ENCODE measurements at regions not wholly inside any gene's neighbourhood (a gene's known extent, or its start where the extent isn't known, plus 50 kb on each side); places are given as distances from the start of the nearest gene placed in this dataset.

GRCh38 chr2:139905624-139906023 lies 1125.4 kb upstream of the NXPH2 start:
- H3K9me1 ChIP-seq (ENCODE audit: control insufficient read depth, extremely low read depth, insufficient read depth, low read length) = no peaks in the 10 kb centered on the region
- H3K27ac ChIP-seq (ENCODE audit: control insufficient read depth, insufficient read depth, low read length) = no peak overlapping the region
- H3K4me3 ChIP-seq (ENCODE audit: control insufficient read depth in 2 of 3, extremely low read depth in 1 of 3, insufficient read depth in 2 of 3, low read depth in 1 of 3, low read length in 3 of 3) = no peak overlapping the region
- TF ChIP-seq EZH2 (IDR thresholded peaks at IDR 0.05; ENCODE audit: low read length) = no peak
- TF ChIP-seq CTCF (optimal IDR thresholded peaks at IDR 0.05 in 1 of 3, IDR thresholded peaks at IDR 0.05 in 1 of 3, conservative IDR thresholded peaks at IDR 0.05 in 1 of 3; ENCODE audit: extremely low read depth in 1 of 3, insufficient read depth in 2 of 3, low read length in 3 of 3) = no peak
- dilution Hi-C loops (cut with MboI; ENCODE audit: extremely low pct_ligation_motif_present, low sequenced_read_pairs) = no loop called here
- H3K27me3 ChIP-seq (ENCODE audit: control insufficient read depth, extremely low read depth, insufficient read depth, low read length) = no peaks in the 10 kb centered on the region
- H3K4me1 ChIP-seq (ENCODE audit: control insufficient read depth, extremely low read depth, insufficient read depth, low read length) = no peaks in the 10 kb centered on the region
- no peak overlapping the region for H2AFZ ChIP-seq (ENCODE audit: control insufficient read depth, low read length)
- H3K4me2 ChIP-seq (ENCODE audit: control insufficient read depth, extremely low read depth, insufficient read depth, low read depth, low read length) = no peak overlapping the region
- H3K79me2 ChIP-seq (ENCODE audit: control insufficient read depth, insufficient read depth, low read length) = no peaks in the 10 kb centered on the region
- H3K9ac ChIP-seq (ENCODE audit: control insufficient read depth, extremely low read depth, insufficient read depth, low read length) = no peak overlapping the region
- no peak for DNase-seq (ENCODE audit: low read depth, low spot score)
- no peaks in the 10 kb centered on the region for H4K20me1 ChIP-seq (ENCODE audit: control insufficient read depth, extremely low read depth, insufficient read depth, low read length)
- no peaks in the 10 kb centered on the region for H3K9me3 ChIP-seq (ENCODE audit: control insufficient read depth, low read depth, low read length)
- no peak for FAIRE-seq
- no peaks in the 10 kb centered on the region for H3K36me3 ChIP-seq (ENCODE audit: control insufficient read depth in 2 of 2, extremely low read depth in 1 of 2, insufficient read depth in 2 of 2, low read length in 2 of 2)

DNA sequence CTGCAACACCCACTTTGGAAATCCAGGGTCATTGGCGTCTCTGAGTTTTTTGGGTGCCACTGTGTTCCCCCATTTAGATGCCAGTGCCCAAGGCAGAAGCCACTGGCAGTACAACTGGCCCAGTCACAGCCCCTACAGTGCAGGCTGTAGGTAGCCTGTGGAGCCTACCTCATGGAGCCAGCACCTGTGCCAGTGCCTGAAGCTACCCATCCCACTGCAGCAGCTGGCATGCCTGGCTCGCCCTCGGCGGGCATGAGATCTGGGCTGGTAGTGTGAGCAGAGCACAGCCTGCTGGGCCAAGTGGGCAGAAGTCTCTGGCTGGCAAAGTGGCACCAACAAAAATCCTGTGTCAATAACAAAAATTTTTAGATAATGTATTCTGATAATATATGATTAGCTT lies 1111.4 kb upstream of the NXPH2 start:
- H3K27me3 ChIP-seq (ENCODE audit: control insufficient read depth, extremely low read depth, insufficient read depth, low read length) = no peaks in the 10 kb centered on the region
- no peak overlapping the region for H2AFZ ChIP-seq (ENCODE audit: control insufficient read depth, low read length)
- no peak overlapping the region for H3K9ac ChIP-seq (ENCODE audit: control insufficient read depth, extremely low read depth, insufficient read depth, low read length)
- H3K4me3 ChIP-seq (ENCODE audit: control insufficient read depth in 2 of 3, extremely low read depth in 1 of 3, insufficient read depth in 2 of 3, low read depth in 1 of 3, low read length in 3 of 3) = no peak overlapping the region
- H3K9me3 ChIP-seq (ENCODE audit: control insufficient read depth, low read depth, low read length) = no peaks in the 10 kb centered on the region
- TF ChIP-seq CTCF (optimal IDR thresholded peaks at IDR 0.05 in 1 of 3, IDR thresholded peaks at IDR 0.05 in 1 of 3, conservative IDR thresholded peaks at IDR 0.05 in 1 of 3; ENCODE audit: extremely low read depth in 1 of 3, insufficient read depth in 2 of 3, low read length in 3 of 3) = no peak
- no peak for TF ChIP-seq EZH2 (IDR thresholded peaks at IDR 0.05; ENCODE audit: low read length)
- no peak for DNase-seq (ENCODE audit: low read depth, low spot score)
- no peak overlapping the region for H3K4me2 ChIP-seq (ENCODE audit: control insufficient read depth, extremely low read depth, insufficient read depth, low read depth, low read length)
- dilution Hi-C loops (cut with MboI; ENCODE audit: extremely low pct_ligation_motif_present, low sequenced_read_pairs) = no loop called here
- no peaks in the 10 kb centered on the region for H3K4me1 ChIP-seq (ENCODE audit: control insufficient read depth, extremely low read depth, insufficient read depth, low read length)
- H4K20me1 ChIP-seq (ENCODE audit: control insufficient read depth, extremely low read depth, insufficient read depth, low read length) = no peaks in the 10 kb centered on the region
- H3K9me1 ChIP-seq (ENCODE audit: control insufficient read depth, extremely low read depth, insufficient read depth, low read length) = no peaks in the 10 kb centered on the region
- FAIRE-seq = no peak
- H3K79me2 ChIP-seq (ENCODE audit: control insufficient read depth, insufficient read depth, low read length) = no peaks in the 10 kb centered on the region
- no peaks in the 10 kb centered on the region for H3K36me3 ChIP-seq (ENCODE audit: control insufficient read depth in 2 of 2, extremely low read depth in 1 of 2, insufficient read depth in 2 of 2, low read length in 2 of 2)
- H3K27ac ChIP-seq (ENCODE audit: control insufficient read depth, insufficient read depth, low read length) = no peak overlapping the region
